ENCODE measurements at regions not wholly inside any gene's neighbourhood (a gene's known extent, or its start where the extent isn't known, plus 50 kb on each side); places are given as distances from the start of the nearest gene placed in this dataset.
"Not testable (repeated sequence)": the region's sequence is repeated elsewhere in the genome, so short reads cannot be mapped to it uniquely, and the experiment has no call there.

- no peak for DNase-seq (ENCODE audit: low read depth, low spot score)
Measured at GRCh38 chr18:70826571-70826970, 537.7 kb downstream of the SOCS6 start.

DNA sequence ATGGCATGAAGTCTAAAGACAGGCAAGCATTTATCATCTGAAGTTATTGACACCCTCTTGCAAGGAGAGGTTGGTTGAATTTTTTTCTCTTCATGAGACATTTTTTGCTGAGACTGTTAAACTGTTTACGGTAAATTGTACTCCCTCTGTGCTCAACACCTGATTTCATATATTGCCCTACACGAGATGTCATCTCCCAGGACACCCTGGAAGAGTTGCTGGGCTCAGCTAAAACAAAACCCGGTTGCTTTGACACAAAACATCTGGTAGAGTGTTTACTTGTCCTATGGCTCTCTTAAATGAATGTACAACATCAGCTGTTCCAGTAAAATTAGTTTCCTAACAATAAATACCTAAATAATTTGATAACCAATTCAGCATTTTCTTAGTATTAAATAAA, 533.8 kb downstream of the SOCS6 start:
- no peak for DNase-seq (ENCODE audit: low read depth, low spot score)

DNA sequence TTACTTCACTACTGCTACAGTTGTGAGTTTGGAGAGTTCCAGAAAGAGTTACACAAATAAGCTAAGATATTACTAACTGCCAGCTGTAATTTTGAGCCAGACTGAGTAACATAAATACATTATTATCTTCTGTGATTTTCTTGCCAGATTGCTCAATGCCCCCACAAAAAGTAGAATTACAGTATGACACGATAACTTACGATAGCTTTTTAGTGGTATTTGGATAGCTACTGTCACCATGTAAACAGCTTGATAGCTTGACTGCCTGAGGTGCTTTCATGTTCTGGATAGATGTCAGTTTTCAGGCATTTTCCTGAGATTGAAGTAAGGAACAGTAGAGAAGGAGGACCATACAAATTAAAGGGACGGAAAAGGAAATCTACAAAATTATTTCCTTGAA, 533.3 kb downstream of the SOCS6 start:
- DNase-seq (ENCODE audit: low read depth, low spot score): no peak

- no peak for DNase-seq (ENCODE audit: low read depth, low spot score)
Measured at GRCh38 chr18:70808481-70809056, 519.7 kb downstream of the SOCS6 start.

GRCh38 chr18:70781860-70782453, 493.1 kb downstream of the SOCS6 start:
- DNase-seq (ENCODE audit: low read depth, low spot score): no peak

GRCh38 chr18:70766254-70766653, 477.4 kb downstream of the SOCS6 start:
- not testable (repeated sequence) for DNase-seq (ENCODE audit: low read depth, low spot score)

GRCh38 chr18:70762812-70763211, 474.0 kb downstream of the SOCS6 start:
- no peak for DNase-seq (ENCODE audit: low read depth, low spot score)

DNA sequence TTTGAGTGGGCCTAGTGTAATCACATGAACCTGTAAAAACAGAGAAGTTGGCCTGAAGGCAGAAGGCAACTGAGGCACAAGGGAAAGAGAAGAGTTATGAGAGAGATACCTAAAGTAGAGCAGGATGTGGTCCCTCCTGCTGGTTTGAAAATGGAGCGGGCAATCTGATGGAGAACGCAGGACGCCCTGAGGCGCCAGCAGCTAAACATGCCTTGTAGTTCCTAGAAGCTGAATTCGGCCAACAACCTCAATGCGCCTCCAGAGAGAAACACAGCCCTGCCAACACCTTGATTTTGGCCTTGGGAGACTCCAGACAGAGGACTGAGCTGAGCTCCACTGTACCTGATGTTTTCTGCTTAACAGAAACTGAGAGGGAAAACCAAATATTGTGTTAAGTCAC, 469.9 kb downstream of the SOCS6 start:
- DNase-seq (ENCODE audit: low read depth, low spot score): no peak

DNA sequence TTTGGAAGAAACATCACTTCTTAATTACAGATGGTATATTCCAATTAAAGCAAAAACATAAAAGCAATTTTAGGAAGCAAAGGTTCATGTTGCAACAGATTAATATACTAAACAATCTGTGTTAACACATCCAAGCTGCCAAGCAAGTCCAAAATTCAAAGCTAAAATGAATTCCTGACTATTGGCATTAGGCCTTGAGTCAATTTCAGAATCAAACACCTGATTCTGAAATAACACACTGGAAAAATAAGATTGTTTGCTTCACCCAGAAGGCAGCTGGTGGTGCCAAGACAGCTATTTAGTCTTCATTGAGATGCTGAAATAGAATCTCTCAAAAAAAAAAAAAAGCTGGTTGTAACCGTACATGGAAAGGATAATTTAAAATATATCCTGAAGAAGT, 465.6 kb downstream of the SOCS6 start:
- no peak for DNase-seq (ENCODE audit: low read depth, low spot score)

DNA sequence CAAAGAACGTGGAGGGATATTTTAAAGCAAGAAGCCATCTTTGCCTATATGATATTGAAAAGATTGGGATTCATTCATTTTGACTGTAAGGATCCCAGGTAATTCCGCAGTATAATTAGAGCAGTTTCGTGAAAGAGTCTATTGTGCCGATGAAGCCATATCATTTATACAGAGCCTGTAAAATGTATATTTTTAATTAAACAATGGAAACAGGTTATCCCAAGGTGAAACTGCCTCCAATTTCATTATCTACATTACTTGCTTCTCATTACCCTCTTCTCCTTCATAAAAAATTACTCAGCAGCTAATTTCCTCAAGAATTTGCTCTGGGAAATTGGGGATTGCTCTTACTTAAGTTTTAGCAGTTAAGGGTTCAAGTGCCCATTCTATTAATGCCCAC, 444.1 kb downstream of the SOCS6 start:
- DNase-seq (ENCODE audit: low read depth, low spot score): no peak

DNA sequence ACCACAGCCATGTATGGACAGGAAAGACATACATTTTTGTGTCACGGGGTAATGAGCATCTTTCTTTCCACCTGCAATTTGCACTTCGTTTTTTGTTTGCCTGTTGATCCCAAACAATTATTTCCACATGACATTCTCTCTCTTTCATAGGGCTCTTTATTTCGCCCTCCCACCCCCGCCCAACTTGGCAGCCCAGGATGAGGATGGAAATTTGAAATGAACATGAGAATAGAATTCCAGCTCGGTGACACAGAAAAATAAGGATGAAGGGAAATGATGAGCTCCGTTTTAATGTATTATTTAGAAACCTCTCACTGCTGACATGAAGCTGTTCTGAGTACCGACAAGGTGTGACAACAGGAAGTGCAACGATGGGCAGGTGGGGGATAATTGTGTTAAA, 443.3 kb downstream of the SOCS6 start:
- no peak for DNase-seq (ENCODE audit: low read depth, low spot score)

DNA sequence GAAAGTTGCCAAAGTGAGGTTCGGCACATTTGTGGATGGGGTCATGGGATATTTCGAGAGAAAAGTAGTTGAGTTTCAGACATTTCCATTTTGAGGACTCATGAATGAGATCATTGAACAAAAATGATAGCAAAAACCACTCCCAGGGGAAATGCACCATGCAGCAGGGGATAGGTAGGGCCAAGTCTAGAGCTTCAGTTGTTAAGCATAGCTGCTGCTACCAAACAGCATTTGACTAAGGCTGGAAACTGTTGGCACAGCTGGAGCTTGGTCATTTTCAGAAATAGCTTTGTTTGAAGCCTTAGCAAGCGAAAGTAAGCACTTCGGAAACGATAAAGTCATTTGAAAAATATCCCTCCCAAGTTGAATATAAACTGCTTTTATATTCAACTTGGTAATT, 431.8 kb downstream of the SOCS6 start:
- no peak for DNase-seq (ENCODE audit: low read depth, low spot score)

GRCh38 chr18:70709720-70710119, 420.9 kb downstream of the SOCS6 start:
- DNase-seq (ENCODE audit: low read depth, low spot score): no peak

- no peak for DNase-seq (ENCODE audit: low read depth, low spot score)
Measured at GRCh38 chr18:70709144-70709543, 420.3 kb downstream of the SOCS6 start.

DNA sequence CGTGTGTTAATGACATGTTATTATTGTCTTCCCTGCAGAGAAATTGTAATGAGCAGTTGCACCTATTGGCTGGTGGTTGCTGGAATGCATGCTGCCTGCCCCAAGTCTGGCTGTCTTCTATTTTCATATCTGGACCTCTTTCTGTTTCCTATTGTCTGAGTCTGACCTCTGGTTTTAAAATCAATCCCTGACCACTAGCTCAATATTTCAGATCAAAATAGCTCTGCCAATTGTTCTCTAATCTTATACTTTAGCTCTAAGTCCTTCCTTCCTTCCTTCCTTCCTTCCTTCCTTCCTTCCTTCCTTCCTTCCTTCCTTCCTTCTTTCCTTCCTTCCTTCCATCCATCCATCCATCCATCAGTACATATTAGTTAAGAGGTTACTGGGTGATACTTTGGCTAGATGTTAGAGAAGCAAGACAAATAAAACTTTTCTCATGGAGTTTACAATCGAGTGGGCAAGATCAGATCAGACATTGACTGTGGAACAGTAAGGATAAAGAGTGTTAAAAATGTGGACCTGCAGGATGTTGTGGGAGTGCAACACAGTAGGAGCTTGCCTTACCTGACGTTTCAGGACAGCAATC, 417.1 kb downstream of the SOCS6 start:
- DNase-seq (ENCODE audit: low read depth, low spot score): no peak

GRCh38 chr18:70700496-70700895, 411.7 kb downstream of the SOCS6 start:
- no peak for DNase-seq (ENCODE audit: low read depth, low spot score)

DNA sequence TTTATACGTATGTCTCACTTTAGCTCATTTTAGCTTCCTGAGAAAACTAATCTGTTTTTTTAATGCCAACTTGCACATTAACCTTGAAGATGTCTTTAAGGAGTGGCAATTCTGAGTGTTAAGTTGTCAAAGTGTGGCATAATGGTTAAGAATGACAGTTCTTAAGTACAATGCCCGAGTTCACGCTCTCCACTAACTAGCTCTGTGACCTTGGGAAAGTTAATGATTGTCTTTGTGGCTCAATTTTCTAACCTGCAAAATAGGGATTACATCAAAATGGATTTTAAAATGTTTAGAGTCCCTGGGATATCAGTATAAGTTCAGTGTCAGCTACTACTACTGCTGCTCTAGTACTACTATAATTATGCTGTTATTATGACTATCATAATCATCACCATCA, 409.7 kb downstream of the SOCS6 start:
- no peak for DNase-seq (ENCODE audit: low read depth, low spot score)

- no peak for DNase-seq (ENCODE audit: low read depth, low spot score)
Measured at GRCh38 chr18:70693246-70693645, 404.4 kb downstream of the SOCS6 start.

GRCh38 chr18:70689765-70690164, 400.9 kb downstream of the SOCS6 start:
- DNase-seq (ENCODE audit: low read depth, low spot score): not testable (repeated sequence)

GRCh38 chr18:70688286-70688685, 399.4 kb downstream of the SOCS6 start:
- no peak for DNase-seq (ENCODE audit: low read depth, low spot score)

DNA sequence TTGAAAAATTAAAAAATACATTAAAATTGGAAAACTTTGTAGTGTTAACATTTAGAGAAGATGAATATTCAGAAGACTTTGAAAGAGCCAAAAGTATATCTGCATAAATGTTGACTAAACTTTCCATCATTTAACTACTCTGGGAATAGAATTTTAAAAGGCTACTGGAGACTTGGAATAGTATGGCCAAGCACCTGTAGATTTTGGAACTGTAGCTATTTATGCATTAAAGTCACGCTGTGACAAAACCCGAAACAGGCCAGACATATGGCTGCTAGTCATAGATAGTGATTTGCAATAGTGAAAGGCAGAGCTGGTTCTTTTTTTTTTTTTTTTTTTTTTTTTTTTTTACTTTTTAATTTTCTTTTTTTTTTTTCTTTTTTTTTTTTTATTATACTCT, 396.0 kb downstream of the SOCS6 start:
- no peak for DNase-seq (ENCODE audit: low read depth, low spot score)

GRCh38 chr18:70683263-70683662, 394.4 kb downstream of the SOCS6 start:
- no peak for DNase-seq (ENCODE audit: low read depth, low spot score)

DNA sequence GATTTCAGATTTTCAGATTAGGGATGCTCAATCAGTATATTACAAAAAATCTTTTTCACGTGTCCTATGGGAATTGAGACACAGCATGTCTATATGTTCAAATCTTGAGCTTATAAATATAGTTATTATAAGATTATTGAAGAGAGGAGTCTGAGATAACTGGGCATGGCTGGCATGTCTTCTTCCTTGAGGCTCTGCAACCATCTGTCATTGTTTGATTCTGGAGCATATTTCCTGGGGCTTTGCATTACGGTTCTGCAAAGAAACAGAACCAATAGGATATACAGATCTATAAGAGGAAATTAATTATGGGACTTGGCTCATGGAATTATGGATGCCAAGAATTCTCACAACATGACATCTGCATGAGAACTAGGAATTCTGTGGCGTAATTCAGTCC, 386.1 kb downstream of the SOCS6 start:
- no peak for DNase-seq (ENCODE audit: low read depth, low spot score)

GRCh38 chr18:70673831-70674230, 385.0 kb downstream of the SOCS6 start:
- DNase-seq (ENCODE audit: low read depth, low spot score): no peak

Measured in iPS DF 19.7 (cell line).